HL-60 (cell line): ENCODE measurements at regions not wholly inside any gene's neighbourhood (a gene's known extent, or its start where the extent isn't known, plus 50 kb on each side); places are given as distances from the start of the nearest gene placed in this dataset.

Experiments
- DNase-seq, 2 experiments: peaks; one replicate each; pipeline ENCODE4 v3.0.0-alpha.2; 2010 to 2020; ENCODE audit warnings: low read depth in 1 of 2, low spot score in 1 of 2
- H3K27ac ChIP-seq: fragments of 250-450 bp; sonication (Bioruptor Pico); replicated peaks from 2 replicates; pipeline ENCODE4 v1.5.1; 2020; ENCODE audit warnings: mild to moderate bottlenecking, moderate library complexity
- H3K27me3 ChIP-seq: fragments of 250-450 bp; sonication (Bioruptor Pico); 2 replicates; pipeline ENCODE4 v1.5.1; 2021; ENCODE audit warnings: mild to moderate bottlenecking, moderate library complexity; ENCODE audit not compliant: insufficient read depth, poor library complexity, severe bottlenecking
- H3K4me3 ChIP-seq: replicated peaks from 2 replicates; pipeline ENCODE4 v1.5.1; 2011; ENCODE audit warnings: mild to moderate bottlenecking, control low read depth, low read length; ENCODE audit not compliant: insufficient read depth
- GABPA ChIP-seq: IDR thresholded peaks from 2 replicates; pipeline ENCODE4 v1.6.1; 2012; ENCODE audit warnings: low read depth
- POLR2AphosphoS5 ChIP-seq: IDR thresholded peaks from 2 replicates; pipeline ENCODE4 v1.6.1; 2012; ENCODE audit warnings: low read depth
- SPI1 ChIP-seq: IDR thresholded peaks from 2 replicates; pipeline ENCODE4 v1.6.1; 2012; ENCODE audit warnings: low read depth, mild to moderate bottlenecking, borderline replicate concordance
- TF ChIP-seq, protein P1 (sequence below): IDR thresholded peaks from one replicate; pipeline ENCODE4 v1.5.1; 2011; ENCODE audit warnings: low read length, control low read depth, inconsistent platforms; ENCODE audit not compliant: insufficient read depth
- TF ChIP-seq, protein P2 (sequence below): IDR thresholded peaks from 2 replicates; pipeline ENCODE4 v1.6.1; 2012; ENCODE audit warnings: low read depth; ENCODE audit not compliant: insufficient replicate concordance

DNA sequence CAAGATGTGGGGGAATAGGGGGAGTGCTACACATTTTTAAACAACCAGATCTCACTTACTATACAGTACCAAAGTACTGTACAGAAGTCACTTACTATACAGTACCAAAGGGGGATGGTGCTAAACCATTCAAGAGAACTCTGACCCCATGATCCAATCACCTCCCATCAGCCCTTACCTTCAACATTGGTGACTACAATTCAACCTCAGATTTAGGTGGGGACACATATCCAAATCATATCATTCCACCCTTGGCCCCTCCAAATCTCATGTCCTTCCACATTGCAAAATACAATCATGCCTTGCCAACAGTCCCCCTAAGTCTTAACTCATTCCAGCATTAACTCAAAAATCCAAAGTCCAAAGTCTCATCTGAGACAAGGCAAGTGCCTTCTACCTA, 49.9 kb upstream of the CD2AP start:
- no peak for DNase-seq
- Histone ChIP-seq H3K4me3 (no peak overlapping the region), H3K27me3 (no peaks in the 10 kb centered on the region), H3K27ac (no peak overlapping the region)
- no peak for TF ChIP-seq POLR2AphosphoS5
- TF ChIP-seq, protein P1, sequence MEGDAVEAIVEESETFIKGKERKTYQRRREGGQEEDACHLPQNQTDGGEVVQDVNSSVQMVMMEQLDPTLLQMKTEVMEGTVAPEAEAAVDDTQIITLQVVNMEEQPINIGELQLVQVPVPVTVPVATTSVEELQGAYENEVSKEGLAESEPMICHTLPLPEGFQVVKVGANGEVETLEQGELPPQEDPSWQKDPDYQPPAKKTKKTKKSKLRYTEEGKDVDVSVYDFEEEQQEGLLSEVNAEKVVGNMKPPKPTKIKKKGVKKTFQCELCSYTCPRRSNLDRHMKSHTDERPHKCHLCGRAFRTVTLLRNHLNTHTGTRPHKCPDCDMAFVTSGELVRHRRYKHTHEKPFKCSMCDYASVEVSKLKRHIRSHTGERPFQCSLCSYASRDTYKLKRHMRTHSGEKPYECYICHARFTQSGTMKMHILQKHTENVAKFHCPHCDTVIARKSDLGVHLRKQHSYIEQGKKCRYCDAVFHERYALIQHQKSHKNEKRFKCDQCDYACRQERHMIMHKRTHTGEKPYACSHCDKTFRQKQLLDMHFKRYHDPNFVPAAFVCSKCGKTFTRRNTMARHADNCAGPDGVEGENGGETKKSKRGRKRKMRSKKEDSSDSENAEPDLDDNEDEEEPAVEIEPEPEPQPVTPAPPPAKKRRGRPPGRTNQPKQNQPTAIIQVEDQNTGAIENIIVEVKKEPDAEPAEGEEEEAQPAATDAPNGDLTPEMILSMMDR = no peak
- TF ChIP-seq, protein P2, sequence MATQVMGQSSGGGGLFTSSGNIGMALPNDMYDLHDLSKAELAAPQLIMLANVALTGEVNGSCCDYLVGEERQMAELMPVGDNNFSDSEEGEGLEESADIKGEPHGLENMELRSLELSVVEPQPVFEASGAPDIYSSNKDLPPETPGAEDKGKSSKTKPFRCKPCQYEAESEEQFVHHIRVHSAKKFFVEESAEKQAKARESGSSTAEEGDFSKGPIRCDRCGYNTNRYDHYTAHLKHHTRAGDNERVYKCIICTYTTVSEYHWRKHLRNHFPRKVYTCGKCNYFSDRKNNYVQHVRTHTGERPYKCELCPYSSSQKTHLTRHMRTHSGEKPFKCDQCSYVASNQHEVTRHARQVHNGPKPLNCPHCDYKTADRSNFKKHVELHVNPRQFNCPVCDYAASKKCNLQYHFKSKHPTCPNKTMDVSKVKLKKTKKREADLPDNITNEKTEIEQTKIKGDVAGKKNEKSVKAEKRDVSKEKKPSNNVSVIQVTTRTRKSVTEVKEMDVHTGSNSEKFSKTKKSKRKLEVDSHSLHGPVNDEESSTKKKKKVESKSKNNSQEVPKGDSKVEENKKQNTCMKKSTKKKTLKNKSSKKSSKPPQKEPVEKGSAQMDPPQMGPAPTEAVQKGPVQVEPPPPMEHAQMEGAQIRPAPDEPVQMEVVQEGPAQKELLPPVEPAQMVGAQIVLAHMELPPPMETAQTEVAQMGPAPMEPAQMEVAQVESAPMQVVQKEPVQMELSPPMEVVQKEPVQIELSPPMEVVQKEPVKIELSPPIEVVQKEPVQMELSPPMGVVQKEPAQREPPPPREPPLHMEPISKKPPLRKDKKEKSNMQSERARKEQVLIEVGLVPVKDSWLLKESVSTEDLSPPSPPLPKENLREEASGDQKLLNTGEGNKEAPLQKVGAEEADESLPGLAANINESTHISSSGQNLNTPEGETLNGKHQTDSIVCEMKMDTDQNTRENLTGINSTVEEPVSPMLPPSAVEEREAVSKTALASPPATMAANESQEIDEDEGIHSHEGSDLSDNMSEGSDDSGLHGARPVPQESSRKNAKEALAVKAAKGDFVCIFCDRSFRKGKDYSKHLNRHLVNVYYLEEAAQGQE = no peak
- no peak for TF ChIP-seq SPI1
- TF ChIP-seq GABPA = no peak
